Urinary bladder (tissue), 3 donors: ENCODE measurements at regions not wholly inside any gene's neighbourhood (a gene's known extent, or its start where the extent isn't known, plus 50 kb on each side); places are given as distances from the start of the nearest gene placed in this dataset.

Experiments used
- DNase-seq: peaks from one replicate; pipeline ENCODE4 v3.0.0-alpha.2; 2015; ENCODE audit errors: extremely low spot score
- H3K27ac ChIP-seq: one replicate; pipeline ENCODE4 v1.5.1; 2013; ENCODE audit warnings: low read depth, mild to moderate bottlenecking, moderate library complexity
- H3K36me3 ChIP-seq: one replicate; pipeline ENCODE4 v1.6.1; 2013; ENCODE audit warnings: mild to moderate bottlenecking, moderate library complexity; ENCODE audit not compliant: insufficient read depth
- H3K4me1 ChIP-seq: one replicate; pipeline ENCODE4 v1.6.1; 2013; ENCODE audit warnings: mild to moderate bottlenecking, moderate library complexity; ENCODE audit not compliant: insufficient read depth
- H3K4me3 ChIP-seq: one replicate; pipeline ENCODE4 v1.5.1; 2013; ENCODE audit warnings: low read depth, low read length
- WGBS: extraction: QIAGEN DNeasy Blood & Tissue Kit; methylation state at CpG from one replicate; pipeline ENCODE4 v1.1.7; 2013; 5-methylcytosine and 5-hydroxymethylcytosine counted together
- donor health status: healthy with polysubstance abuse.
- donor health status: healthy.

- Histone ChIP-seq H3K4me3 (no peak overlapping the region), H3K27ac (no peak overlapping the region), H3K36me3 (no peaks in the 10 kb centered on the region), H3K4me1 (no peaks in the 10 kb centered on the region)
- WGBS = 62% methylated on average over 1 of the region's 1 CpG
- DNase-seq = no peak
Observed at GRCh38 chr7:10128748-10129147, 844.9 kb upstream of the PHF14 start.

GRCh38 chr7:10138087-10138854 lies 835.4 kb upstream of the PHF14 start:
- Histone ChIP-seq H3K4me1 (no peaks in the 10 kb centered on the region), H3K27ac (no peak overlapping the region), H3K36me3 (no peaks in the 10 kb centered on the region), H3K4me3 (no peak overlapping the region)
- 74% methylated on average over 5 of the region's 5 CpGs for WGBS
- no peak for DNase-seq

- 73% methylated on average over 2 of the region's 2 CpGs for WGBS
- Histone ChIP-seq H3K4me1 (no peaks in the 10 kb centered on the region), H3K27ac (no peak overlapping the region), H3K36me3 (no peaks in the 10 kb centered on the region), H3K4me3 (no peak overlapping the region)
- DNase-seq = no peak
Observed at GRCh38 chr7:10146271-10146670, 827.4 kb upstream of the PHF14 start.

GRCh38 chr7:10156972-10157371 lies 816.7 kb upstream of the PHF14 start:
- Histone ChIP-seq H3K4me3 (no peak overlapping the region), H3K27ac (no peak overlapping the region), H3K36me3 (no peaks in the 10 kb centered on the region), H3K4me1 (no peaks in the 10 kb centered on the region)
- 76% methylated on average over 2 of the region's 2 CpGs for WGBS
- DNase-seq = no peak

GRCh38 chr7:10181996-10182395 lies 791.7 kb upstream of the PHF14 start:
- Histone ChIP-seq H3K27ac (no peak overlapping the region), H3K4me1 (no peaks in the 10 kb centered on the region), H3K36me3 (no peaks in the 10 kb centered on the region), H3K4me3 (no peak overlapping the region)
- no peak for DNase-seq
- 86% methylated on average over 2 of the region's 2 CpGs for WGBS

GRCh38 chr7:10192074-10192473 lies 781.6 kb upstream of the PHF14 start:
- H3K27ac ChIP-seq = no peak overlapping the region
- H3K4me1 ChIP-seq = no peaks in the 10 kb centered on the region
- no peaks in the 10 kb centered on the region for H3K36me3 ChIP-seq
- 95% methylated on average over 3 of the region's 3 CpGs for WGBS
- no peak overlapping the region for H3K4me3 ChIP-seq
- no peak for DNase-seq

GRCh38 chr7:10205696-10206095 lies 768.0 kb upstream of the PHF14 start:
- no peaks in the 10 kb centered on the region for H3K4me1 ChIP-seq
- no peak for DNase-seq
- H3K36me3 ChIP-seq = no peaks in the 10 kb centered on the region
- 25% methylated on average over 1 of the region's 1 CpG for WGBS
- no peak overlapping the region for H3K27ac ChIP-seq
- no peak overlapping the region for H3K4me3 ChIP-seq

GRCh38 chr7:10210000-10210399 lies 763.7 kb upstream of the PHF14 start:
- DNase-seq = no peak
- H3K4me3 ChIP-seq = no peak overlapping the region
- 73% methylated on average over 4 of the region's 4 CpGs for WGBS

GRCh38 chr7:10211016-10211415 lies 762.7 kb upstream of the PHF14 start:
- DNase-seq = no peak
- Histone ChIP-seq H3K27ac (no peak overlapping the region), H3K4me1 (no peaks in the 10 kb centered on the region), H3K36me3 (no peaks in the 10 kb centered on the region), H3K4me3 (no peak overlapping the region)
- 75% methylated on average over 1 of the region's 1 CpG for WGBS

More at GRCh38 chr7:10210000-10210399, 763.7 kb upstream of the PHF14 start:
- Histone ChIP-seq H3K4me1 (no peaks in the 10 kb centered on the region), H3K27ac (no peak overlapping the region), H3K36me3 (no peaks in the 10 kb centered on the region)

GRCh38 chr7:10211861-10212260 lies 761.8 kb upstream of the PHF14 start:
- Histone ChIP-seq H3K36me3 (no peaks in the 10 kb centered on the region), H3K4me3 (no peak overlapping the region), H3K27ac (no peak overlapping the region), H3K4me1 (no peaks in the 10 kb centered on the region)
- no peak for DNase-seq
- WGBS = 89% methylated on average over 4 of the region's 4 CpGs

GRCh38 chr7:10212649-10213048 lies 761.0 kb upstream of the PHF14 start:
- H3K4me3 ChIP-seq = no peak overlapping the region
- H3K27ac ChIP-seq = no peak overlapping the region
- H3K36me3 ChIP-seq = no peaks in the 10 kb centered on the region
- H3K4me1 ChIP-seq = no peaks in the 10 kb centered on the region
- 54% methylated on average over 3 of the region's 3 CpGs for WGBS
- no peak for DNase-seq

GRCh38 chr7:10216462-10216861 lies 757.2 kb upstream of the PHF14 start:
- 92% methylated on average over 2 of the region's 2 CpGs for WGBS
- Histone ChIP-seq H3K4me3 (no peak overlapping the region), H3K36me3 (no peaks in the 10 kb centered on the region), H3K4me1 (no peaks in the 10 kb centered on the region), H3K27ac (no peak overlapping the region)
- DNase-seq = no peak

GRCh38 chr7:10221084-10221483 lies 752.6 kb upstream of the PHF14 start:
- no peak overlapping the region for H3K27ac ChIP-seq
- H3K4me1 ChIP-seq = no peaks in the 10 kb centered on the region
- no peak for DNase-seq
- H3K36me3 ChIP-seq = no peaks in the 10 kb centered on the region
- no peak overlapping the region for H3K4me3 ChIP-seq

GRCh38 chr7:10222976-10223375 lies 750.7 kb upstream of the PHF14 start:
- Histone ChIP-seq H3K4me3 (no peak overlapping the region), H3K4me1 (no peaks in the 10 kb centered on the region), H3K27ac (no peak overlapping the region), H3K36me3 (no peaks in the 10 kb centered on the region)
- WGBS = 70% methylated on average over 2 of the region's 2 CpGs
- DNase-seq = no peak

- Histone ChIP-seq H3K4me1 (no peaks in the 10 kb centered on the region), H3K4me3 (no peak overlapping the region), H3K27ac (no peak overlapping the region), H3K36me3 (no peaks in the 10 kb centered on the region)
- DNase-seq = peak; percentile 28
- 45% methylated on average over 1 of the region's 1 CpG for WGBS
Observed at GRCh38 chr7:10225275-10225674, 748.4 kb upstream of the PHF14 start.
